ENCODE measurements at regions not wholly inside any gene's neighbourhood (a gene's known extent, or its start where the extent isn't known, plus 50 kb on each side); places are given as distances from the start of the nearest gene placed in this dataset.

DNA sequence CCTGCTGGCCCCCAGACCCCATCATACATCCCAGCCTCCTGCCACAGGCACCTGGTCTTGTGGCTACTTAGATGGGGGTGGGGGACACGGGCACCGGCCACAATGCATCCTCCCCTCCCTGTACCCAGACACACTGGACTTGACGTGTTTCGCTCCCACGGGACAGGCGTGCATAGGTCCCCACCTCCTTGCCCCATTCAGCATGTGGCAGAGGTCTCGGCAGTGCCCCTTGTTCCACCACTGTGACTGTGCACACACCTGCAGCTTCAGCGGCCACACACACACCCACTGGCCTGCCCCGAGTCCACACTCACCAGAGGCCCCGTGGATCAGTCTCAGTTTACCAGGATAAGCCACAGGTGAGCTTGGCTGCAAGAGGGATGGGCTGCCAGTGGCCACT, 109.6 kb downstream of the ENGASE start:
- no peak for DNase-seq

GRCh38 chr17:79183293-79184158, 108.9 kb downstream of the ENGASE start:
- peak in 16 of 58 donors; percentile 7 to 65 (median 26) for DNase-seq

GRCh38 chr17:79183043-79183292, 108.3 kb downstream of the ENGASE start:
- DNase-seq: no peak

DNA sequence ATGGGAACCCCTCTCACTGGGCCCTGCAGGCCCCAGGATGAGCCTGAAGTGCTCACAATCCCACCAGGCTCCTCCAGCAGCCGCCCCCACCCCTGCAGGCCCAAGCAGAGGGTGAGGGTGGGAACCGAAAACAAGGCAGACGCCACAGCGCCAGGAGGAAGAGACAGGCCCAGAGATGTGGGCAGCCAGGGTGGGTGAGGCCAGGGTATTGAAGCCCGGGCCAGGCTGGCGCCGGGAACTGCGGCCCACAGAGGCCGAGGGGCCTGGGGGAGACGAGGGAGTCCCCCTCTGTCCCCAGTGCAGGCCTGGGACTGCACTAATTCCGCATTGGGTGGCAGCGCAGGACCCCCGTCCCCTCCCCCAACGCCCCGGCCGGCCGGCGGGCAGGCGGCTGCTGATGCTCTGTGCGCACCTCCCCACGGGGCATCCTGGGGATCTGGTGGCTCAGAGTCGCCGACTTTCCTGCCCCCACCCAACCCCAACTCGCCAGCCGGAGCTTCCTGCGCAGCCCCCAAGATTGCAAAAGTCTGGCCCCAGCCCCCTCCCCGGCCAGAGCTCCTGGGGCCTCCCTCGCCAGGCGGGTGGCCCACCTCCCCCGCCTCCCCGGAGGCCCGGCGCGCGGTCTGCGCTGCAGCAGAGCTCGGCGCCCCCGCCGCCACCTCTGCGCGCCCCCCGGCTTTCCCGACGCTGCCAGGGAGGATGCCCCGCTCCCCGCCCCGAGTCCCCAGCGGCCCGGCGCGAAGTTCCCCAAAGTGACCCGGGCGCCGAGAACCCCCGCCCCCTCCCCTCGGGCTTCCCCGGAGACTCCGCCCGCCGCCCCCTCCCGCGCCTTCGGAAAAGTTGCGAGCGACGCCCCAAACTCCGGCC, 107.8 kb downstream of the ENGASE start:
- DNase-seq: no peak

GRCh38 chr17:79180358-79181005, 105.9 kb downstream of the ENGASE start:
- no peak for DNase-seq

GRCh38 chr17:79179334-79179733, 104.7 kb downstream of the ENGASE start:
- DNase-seq: no peak

DNA sequence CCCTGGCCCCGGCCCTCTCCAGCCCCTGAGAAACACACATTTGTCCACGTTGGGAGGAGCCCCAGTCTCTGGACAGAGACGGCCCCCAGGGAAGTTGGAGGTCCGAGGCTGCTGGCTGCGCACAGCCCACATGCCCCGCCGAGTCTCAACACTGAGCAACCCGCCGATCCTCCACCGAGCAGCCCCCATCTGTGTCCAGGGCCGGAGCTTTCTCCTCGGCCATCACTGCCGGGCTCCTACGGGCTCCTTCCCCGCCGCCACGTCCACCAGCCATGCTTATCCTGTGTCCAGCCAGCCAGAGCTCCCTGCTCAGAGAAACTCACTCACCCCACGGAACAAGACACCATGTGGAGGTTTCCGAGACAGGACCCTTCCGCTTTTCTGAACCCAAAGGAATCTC, 103.3 kb downstream of the ENGASE start:
- no peak for DNase-seq

DNA sequence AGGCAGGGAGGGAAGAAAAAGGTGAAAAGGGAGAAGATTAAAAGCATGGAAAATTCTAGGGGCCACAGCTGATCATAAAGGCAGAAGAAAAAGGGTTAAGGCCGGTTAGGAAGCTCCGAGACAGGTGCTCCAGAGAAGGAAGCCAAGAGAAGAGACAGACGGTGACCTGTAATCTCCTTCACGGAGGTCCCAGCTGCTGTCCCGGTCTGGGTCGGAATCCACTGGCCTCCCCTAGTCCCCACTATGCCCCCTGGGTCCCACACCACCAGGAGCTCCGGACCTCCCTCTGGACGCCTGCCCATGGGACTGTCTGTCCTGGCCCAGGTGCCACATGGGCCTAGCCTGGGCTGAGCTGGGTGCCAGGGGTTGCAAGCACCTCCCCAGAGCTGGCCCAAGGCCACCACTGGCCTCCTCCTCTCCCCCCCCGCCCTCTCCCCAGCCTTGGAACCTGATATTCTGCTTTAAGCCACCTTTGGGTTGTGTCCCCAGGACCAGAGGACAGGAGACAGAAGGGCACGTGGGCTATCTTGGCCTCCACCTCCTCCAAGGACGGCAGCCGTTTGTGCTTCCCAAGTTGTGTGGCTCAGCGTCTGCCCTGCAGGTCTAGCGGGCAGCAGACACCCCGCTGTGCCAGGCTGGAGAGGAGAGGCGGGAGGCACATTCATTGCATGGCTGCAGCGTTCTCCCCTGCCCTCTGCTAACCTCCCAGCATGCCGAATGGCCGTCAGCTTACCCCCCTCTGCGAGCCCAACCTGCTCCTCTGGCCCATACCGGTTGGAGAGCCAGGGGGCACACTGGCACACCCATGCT, 102.4 kb downstream of the ENGASE start:
- no peak for DNase-seq

- no peak for DNase-seq
Measured at GRCh38 chr17:79174905-79175856, 100.6 kb downstream of the ENGASE start.

DNA sequence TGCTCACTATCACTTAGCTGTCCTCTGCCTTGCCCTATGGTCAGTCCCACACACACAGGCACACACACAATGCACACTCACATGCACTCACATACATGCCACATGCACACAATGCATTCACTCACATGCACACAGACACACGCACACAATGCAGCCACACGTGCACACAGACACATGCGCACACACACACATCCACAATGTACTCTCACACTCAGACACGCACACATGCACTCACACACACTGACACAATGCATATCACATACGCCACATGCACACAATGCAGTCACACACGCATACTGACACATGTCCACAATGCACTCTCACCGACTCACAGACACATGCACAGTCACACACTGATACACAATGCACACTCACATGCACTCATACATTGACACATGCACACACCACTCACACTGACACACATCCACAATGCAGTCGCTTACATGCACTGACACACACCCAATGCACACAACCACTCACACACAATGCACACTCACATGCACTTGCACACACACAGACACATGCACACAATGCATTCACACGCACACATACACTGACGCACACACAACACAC, 99.7 kb downstream of the ENGASE start:
- DNase-seq: no peak

- no peak for DNase-seq
Measured at GRCh38 chr17:79171188-79171587, 96.6 kb downstream of the ENGASE start.

DNA sequence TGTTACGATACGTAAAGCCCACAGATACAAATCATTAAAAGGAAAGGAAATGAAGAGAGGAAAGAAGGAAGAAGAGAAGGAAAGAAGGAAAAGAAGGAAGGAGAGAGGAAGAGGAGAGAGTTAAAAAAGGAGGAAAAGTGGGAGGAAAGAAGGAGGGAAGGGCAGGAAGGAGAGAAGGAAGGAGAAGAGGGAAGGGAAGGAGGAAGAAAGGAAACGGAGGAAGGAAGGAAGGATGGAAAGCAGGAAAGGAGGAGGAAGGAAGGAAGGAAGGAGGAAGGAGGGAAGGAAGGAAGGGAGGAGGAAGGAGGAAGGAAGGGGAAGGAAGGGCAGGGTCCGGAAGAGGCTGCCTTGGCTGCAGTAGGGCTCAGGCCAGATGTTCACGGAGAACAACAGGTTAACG, 95.2 kb downstream of the ENGASE start:
- DNase-seq: no peak

DNA sequence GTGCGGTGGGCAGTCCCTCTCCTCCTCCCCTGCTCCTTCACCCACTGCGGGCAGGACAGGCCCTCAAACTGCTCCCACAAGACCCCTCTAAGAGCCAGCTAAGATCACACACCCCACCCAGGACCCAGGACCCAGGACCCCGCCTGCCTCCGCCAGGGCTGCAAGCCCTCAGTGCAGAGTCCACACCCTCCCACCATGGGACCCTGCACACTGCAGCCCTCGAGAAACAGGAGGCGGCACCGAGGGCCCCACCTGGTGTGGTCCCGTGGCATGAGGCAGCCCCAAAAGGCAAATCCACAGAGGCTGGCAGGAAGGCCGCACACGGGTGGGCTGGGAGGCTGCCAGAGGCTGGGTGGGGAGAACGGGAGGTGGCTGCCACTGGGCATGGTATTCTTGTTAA, 94.7 kb downstream of the ENGASE start:
- DNase-seq: no peak

- no peak for DNase-seq
Measured at GRCh38 chr17:79168486-79169055, 93.9 kb downstream of the ENGASE start.

DNA sequence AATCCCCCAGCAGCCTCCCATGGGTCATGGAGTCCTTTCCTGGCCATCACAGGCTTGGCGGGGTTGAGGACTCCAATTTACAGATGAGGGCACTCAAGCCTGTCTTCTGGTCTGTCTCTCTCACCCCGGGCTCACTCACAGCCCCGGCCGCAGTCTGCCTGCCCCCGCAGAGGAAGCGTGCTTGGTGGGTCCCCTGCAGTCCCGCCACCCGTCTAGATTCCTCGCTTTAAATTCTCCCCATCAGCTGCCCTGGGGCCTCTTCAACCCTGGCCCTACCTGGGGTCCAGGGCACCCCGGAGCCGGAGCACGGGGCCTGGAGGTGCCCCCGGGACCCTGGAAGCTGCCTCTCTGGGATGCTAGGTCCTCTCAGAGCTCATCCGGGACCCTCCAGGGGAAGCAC, 92.9 kb downstream of the ENGASE start:
- DNase-seq: no peak

DNA sequence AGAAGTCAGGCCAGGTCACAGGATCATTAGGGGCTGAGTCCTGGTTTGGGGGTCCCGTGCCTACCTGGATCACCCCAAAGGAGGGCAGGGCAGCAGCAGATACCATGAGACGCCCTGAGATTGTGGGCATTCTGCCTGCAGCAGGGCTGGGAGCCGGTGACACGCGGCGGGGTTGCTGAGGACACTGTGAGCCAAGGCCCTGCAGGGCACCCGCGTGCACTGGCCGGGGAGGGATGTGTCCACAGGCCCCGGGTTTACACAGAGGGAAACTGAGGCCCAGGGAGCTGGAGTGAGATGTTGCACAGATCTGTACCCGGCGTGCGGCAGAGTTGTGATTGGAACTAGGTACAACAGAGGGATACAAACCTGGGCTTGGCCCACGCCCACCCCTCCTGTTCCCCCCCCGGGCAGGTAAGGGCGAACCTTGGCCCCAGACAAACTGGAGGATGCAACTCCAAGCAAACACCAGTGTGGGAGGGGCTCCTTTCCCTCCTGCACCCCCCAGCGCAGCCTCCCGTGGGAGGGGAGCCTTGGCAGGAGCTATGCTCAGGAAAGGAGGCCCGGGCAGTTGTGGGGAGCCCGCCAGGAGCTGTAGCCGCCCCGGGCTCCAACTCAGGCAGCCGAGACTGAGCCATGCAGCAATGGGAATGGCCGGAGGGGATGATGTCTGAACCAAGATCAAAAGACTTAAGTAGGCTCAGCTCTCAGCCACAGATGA, 91.3 kb downstream of the ENGASE start:
- no peak for DNase-seq

DNA sequence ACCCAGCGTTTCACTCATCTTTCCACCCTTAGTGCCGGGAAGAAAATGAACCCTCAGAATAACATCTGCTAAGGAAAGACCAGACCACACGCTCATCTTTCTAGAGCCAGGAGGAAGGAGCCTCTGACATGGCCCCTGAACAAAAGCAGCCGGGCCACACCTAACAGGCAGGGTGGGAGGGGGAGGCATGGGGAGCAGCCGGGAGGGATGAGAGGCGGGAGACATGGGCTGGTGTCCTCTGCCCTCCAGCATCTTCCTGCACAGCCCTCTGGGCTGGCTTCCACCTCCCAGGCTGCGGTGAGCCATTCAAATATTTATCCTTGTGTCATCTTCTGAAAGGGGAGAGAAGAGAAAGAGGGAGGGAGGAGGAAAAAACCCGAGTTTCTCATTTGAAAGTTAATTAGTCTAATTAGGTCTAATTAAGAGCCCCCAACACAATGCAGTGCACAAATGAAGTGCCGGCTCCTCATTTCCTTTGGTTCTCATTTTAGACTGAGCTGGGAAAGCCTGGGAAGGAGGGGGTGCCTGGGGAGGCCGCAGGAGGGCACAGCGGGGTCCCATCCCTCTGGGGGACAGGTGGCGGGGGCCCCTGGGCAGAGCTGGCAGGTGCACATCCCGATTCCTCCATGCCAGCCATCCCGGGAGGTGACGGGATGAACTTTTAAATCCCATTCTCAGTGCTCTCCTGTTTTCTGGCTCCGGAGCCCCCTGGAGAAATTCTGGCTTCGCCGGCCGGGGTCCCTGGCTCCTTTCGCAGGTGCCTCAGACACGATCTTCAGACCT, 90.5 kb downstream of the ENGASE start:
- DNase-seq: no peak

- DNase-seq: no peak
Measured at GRCh38 chr17:79164408-79164807, 89.8 kb downstream of the ENGASE start.
